T-helper 2 cell treated with Interferon-gamma antibody and Interleukin-4, amounts not matched to agents 100 ng/mL and 5 ng/mL, for 36 hours (primary cell): ENCODE measurements at regions not wholly inside any gene's neighbourhood (a gene's known extent, or its start where the extent isn't known, plus 50 kb on each side); places are given as distances from the start of the nearest gene placed in this dataset.
"Not testable (repeated sequence)": the region's sequence is repeated elsewhere in the genome, so short reads cannot be mapped to it uniquely, and the experiment has no call there.

Experiments
- intact Hi-C: fragments of 100-400 bp; cut with micrococcal nuclease; formaldehyde crosslinking; loops from one replicate; pipeline ENCODE4 v1.15.1; 2023

DNA sequence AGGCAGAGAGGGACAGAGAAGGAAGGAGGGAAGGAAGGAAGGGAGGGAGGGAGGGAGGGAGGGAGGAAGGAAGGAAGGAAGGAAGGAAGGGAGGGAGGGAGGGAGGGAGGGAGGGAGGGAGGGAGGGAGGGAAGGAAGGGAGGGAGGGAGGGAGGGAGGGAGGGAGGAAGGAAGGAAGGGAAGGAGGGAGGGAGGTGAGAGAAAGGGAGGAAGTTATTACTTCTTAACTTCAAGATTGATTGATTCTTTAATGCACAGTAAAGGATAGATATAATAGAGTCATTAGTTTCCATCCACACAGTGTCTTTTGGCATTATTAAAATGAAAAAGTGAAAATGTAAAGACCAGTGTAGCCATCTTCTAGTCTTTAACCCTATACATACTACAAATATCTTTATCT, 682.9 kb downstream of the ZEB2 start:
- intact Hi-C loops, result not testable (repeated sequence)

GRCh38 chr2:143835481-143835880, 684.4 kb downstream of the ZEB2 start:
- intact Hi-C loops, result no loop called here

- intact Hi-C loops, result no loop called here
Observed at GRCh38 chr2:143833015-143833660, 686.8 kb downstream of the ZEB2 start.

DNA sequence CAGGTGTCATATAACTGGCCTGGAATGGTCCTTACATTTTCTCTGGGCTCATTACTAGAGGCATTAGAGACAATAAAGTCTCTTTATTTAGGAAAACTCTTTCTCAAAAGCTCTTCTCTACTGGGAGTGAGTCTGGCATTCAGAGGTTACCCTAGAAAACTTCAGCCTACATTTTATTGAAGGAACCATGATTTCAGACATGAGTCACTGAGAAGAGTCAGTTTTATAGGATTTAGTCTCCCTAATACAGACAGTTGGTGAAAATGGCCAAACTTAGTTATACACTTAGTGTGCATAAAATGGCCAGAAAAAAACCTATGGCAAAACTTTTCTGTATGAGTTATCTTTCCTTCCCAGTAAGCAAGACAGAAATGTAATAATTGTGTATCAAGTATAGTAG, 689.4 kb downstream of the ZEB2 start:
- intact Hi-C loops, result no loop called here

DNA sequence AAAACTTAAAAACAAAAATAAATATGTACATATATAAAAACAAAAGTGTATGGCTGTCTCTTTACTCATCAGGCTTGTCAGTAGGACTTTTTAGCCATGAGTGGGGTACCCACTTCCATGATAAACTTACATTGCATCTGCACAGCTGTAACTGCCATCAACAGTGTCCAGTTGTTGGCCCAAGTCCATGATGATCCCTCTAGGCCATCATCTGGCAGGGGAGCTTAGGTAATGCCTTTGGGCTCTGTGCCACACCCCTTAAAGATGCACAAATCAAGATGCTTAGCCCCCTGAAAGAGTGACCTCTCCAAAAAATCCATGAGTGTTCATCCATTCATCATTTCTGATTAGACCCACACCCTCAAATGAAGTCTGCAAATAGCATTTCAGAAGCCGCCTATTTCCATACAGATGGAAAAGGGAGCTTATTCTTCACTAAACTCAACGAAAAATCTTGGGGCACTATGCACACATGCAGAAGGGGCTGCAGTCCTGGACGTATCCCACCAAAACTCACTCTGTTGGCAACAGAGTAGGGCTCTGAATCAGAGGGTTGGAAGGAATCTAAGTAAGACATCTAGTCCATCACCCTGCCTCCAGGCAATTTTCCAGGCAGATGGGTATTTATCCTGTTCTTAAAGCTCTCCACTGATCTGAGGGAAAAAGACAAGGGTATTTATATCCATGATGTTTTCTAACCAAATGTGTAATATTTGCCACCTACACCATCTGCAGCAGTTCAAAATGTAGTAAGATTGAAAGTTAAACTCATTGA, 691.0 kb downstream of the ZEB2 start:
- intact Hi-C loops, result no loop called here

DNA sequence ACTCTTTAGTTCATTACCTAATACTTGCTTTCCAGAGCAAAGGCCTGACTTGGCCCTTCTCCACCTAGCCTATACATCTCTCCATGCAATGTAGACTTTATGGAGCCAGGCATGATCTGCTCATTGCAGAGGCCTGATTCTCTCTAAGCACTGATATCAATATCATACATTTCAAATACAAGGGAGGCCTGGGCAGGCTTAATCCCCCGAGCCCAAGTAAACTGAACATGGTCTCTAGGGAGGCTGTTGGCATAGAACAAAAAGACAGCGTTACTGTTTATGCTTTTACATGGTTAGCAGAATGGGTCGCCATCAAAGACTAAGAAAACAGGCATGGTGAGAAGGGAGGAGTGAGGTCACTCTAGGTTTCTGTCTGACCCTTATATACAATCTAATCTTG, 695.1 kb downstream of the ZEB2 start:
- intact Hi-C loops, result no loop called here

GRCh38 chr2:143823876-143824275, 694.7 kb downstream of the ARHGAP15 start:
- intact Hi-C loops, result no loop called here

DNA sequence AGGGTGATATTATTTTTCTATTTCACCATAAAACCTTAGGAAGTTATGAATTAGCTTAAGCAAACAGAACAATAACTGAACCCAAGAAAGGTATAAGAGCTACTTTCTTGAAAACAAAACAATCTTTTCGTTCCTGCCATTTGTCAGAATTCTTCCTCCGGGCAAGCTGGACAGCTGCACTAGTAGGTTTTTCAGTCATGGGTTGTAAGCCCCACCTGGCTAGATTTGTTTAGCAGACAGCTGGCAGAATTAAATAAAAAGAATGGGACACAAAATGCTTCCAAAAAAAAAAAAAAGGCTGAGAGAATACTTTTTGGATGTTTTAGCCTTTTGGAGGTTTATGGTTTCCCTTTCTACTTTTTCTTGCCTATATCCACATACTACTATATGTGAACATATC, 694.1 kb downstream of the ARHGAP15 start:
- intact Hi-C loops, result no loop called here

GRCh38 chr2:143822736-143823135, 693.5 kb downstream of the ARHGAP15 start:
- intact Hi-C loops, result no loop called here

DNA sequence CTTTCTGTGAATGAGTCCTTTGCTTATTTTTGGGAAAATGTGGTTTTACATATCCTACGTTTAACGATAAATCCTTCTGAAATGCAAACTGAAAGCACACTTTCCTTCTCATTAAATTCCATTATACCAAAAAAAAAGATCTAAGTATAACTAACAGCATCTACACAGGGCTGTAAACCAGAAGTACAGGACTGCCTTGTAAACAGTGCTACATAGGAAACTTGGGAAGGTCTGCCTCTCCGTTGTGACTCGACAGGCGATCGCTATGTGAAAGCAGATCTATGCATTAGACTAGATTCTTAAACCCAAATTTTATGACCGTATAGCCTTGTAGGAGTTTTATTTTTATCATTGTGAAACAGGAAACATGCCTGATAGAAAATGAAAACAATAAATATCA, 690.5 kb downstream of the ARHGAP15 start:
- intact Hi-C loops, result no loop called here

GRCh38 chr2:143819190-143819735, 690.0 kb downstream of the ARHGAP15 start:
- intact Hi-C loops, result no loop called here
